ENCODE measurements at regions not wholly inside any gene's neighbourhood (a gene's known extent, or its start where the extent isn't known, plus 50 kb on each side); places are given as distances from the start of the nearest gene placed in this dataset.
"Not testable (repeated sequence)": the region's sequence is repeated elsewhere in the genome, so short reads cannot be mapped to it uniquely, and the experiment has no call there.

GRCh38 chr5:98543490-98543889 lies 230.0 kb upstream of the RGMB start:
- intact Hi-C loops (cut with DNase I) = no loop called here
- DNase-seq (no peak), ATAC-seq (no peak)
- Histone ChIP-seq H3K36me3 (ENCODE audit: insufficient read depth in 1 of 2, low read depth in 1 of 2) (no peaks in the 10 kb centered on the region), H3K4me3 (no peak overlapping the region), H3K27me3 (ENCODE audit: insufficient read depth in 3 of 3, low read length in 2 of 3) (peaks cover 0 to 2% (median 0%) of the 10 kb centered on the region in 3 donors), H3K9me3 (peaks cover 20% of the 10 kb centered on the region), H3K4me1 (no peaks in the 10 kb centered on the region), H3K27ac (no peak overlapping the region)
- TF ChIP-seq, protein P1, sequence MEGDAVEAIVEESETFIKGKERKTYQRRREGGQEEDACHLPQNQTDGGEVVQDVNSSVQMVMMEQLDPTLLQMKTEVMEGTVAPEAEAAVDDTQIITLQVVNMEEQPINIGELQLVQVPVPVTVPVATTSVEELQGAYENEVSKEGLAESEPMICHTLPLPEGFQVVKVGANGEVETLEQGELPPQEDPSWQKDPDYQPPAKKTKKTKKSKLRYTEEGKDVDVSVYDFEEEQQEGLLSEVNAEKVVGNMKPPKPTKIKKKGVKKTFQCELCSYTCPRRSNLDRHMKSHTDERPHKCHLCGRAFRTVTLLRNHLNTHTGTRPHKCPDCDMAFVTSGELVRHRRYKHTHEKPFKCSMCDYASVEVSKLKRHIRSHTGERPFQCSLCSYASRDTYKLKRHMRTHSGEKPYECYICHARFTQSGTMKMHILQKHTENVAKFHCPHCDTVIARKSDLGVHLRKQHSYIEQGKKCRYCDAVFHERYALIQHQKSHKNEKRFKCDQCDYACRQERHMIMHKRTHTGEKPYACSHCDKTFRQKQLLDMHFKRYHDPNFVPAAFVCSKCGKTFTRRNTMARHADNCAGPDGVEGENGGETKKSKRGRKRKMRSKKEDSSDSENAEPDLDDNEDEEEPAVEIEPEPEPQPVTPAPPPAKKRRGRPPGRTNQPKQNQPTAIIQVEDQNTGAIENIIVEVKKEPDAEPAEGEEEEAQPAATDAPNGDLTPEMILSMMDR (IDR thresholded peaks at IDR 0.05) = no peak
- 87 to 92% (median 90%) methylated on average over 4 of the region's 4 CpGs for WGBS, 3 donors

GRCh38 chr5:98546924-98547323 lies 226.5 kb upstream of the RGMB start:
- H3K27ac ChIP-seq = not testable (repeated sequence)
- WGBS, 3 donors = 65 to 91% (median 75%) methylated on average over 5 to 14 of the region's 14 CpGs

DNA sequence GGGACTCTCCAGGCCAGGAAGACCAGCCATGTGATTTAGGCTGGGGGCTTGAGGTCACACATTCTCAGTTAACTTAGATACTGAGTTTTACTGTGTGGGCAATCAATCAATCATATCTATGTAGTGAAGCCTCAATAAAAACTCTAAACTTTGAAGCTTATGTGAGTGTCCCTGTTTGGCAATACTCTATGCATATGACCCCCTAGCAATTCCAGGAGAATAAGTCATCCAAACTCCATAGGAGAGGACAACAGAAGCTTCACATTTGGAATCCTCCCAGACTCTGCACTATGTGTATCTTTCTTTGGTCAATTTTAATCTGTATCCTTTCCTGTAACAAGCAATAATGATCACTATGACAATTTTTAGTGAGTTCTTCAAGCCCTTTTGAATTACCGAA lies 216.8 kb upstream of the RGMB start:
- intact Hi-C loops (cut with DNase I) = no loop called here
- Histone ChIP-seq H3K27ac (no peak overlapping the region), H3K4me3 (no peak overlapping the region), H3K36me3 (ENCODE audit: insufficient read depth in 1 of 2, low read depth in 1 of 2) (no peaks in the 10 kb centered on the region), H3K4me1 (no peaks in the 10 kb centered on the region), H3K27me3 (ENCODE audit: insufficient read depth in 3 of 3, low read length in 2 of 3) (no peaks in the 10 kb centered on the region), H3K9me3 (no peaks in the 10 kb centered on the region)
- DNase-seq (no peak), ATAC-seq (no peak)
- TF ChIP-seq, protein P1 (IDR thresholded peaks at IDR 0.05) = no peak
- 94 to 97% (median 96%) methylated on average over 1 of the region's 1 CpG for WGBS, 3 donors

More at GRCh38 chr5:98546924-98547323, 226.5 kb upstream of the RGMB start:
- H3K4me1 ChIP-seq; H3K36me3 ChIP-seq (ENCODE audit: insufficient read depth in 1 of 2, low read depth in 1 of 2); H3K4me3 ChIP-seq; H3K27me3 ChIP-seq (ENCODE audit: insufficient read depth in 3 of 3, low read length in 2 of 3); ATAC-seq; DNase-seq; intact Hi-C loops (cut with DNase I); H3K9me3 ChIP-seq: not testable (repeated sequence)

- TF ChIP-seq, protein P1 (IDR thresholded peaks at IDR 0.05) = no peak
- H3K27me3 ChIP-seq (ENCODE audit: insufficient read depth in 3 of 3, low read length in 2 of 3) = no peaks in the 10 kb centered on the region
- H3K4me3 ChIP-seq = no peak overlapping the region
- ATAC-seq (no peak), DNase-seq (no peak)
- intact Hi-C loops (cut with DNase I) = no loop called here
- H3K9me3 ChIP-seq = no peaks in the 10 kb centered on the region
- no peak overlapping the region for H3K27ac ChIP-seq
- H3K4me1 ChIP-seq = no peaks in the 10 kb centered on the region
- H3K36me3 ChIP-seq (ENCODE audit: insufficient read depth in 1 of 2, low read depth in 1 of 2) = no peaks in the 10 kb centered on the region
These were observed 215.5 kb upstream of the RGMB start for GRCh38 chr5:98557916-98558315.

DNA sequence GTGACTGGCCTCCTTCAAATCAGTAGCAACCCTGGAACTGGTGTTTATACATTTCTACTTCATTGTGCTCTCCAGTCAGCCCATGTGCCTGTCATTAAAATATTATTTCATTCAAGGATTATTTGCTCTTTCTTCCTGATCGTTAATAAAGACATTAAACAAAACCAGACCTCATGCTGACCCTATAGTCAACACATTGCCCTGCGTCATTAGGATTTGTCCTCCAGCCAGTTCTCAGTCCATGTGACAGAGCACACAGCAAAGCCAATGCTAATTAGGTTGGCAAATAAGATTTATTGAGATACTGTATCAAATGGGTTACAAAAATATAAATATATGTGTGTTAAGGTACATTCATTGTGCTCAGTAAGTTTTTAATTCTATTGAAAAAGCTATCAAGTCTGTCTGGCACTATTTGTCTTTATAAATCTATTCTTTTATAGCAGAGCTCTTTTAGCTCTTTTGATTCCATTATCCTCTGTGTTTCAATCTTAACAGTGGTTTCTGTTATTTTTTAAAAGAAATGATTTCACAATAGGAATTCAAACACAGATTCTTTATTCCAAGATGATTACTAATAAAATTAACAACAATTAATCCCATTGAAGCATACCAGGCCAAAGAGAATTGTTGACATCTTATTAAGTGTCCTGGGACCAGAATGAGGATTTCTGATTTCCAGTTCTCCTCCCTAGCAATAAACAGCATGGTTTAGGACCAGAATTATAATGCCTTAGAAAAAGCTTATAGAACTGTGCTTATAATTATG lies 209.4 kb upstream of the RGMB start:
- TF ChIP-seq, protein P1 (IDR thresholded peaks at IDR 0.05) = no peak
- Histone ChIP-seq H3K27ac (no peak overlapping the region), H3K4me3 (no peak overlapping the region), H3K27me3 (ENCODE audit: insufficient read depth in 3 of 3, low read length in 2 of 3) (no peaks in the 10 kb centered on the region), H3K4me1 (no peaks in the 10 kb centered on the region), H3K36me3 (ENCODE audit: insufficient read depth in 1 of 2, low read depth in 1 of 2) (no peaks in the 10 kb centered on the region), H3K9me3 (no peaks in the 10 kb centered on the region)
- no peak for ATAC-seq
- intact Hi-C loops (cut with DNase I) = no loop called here
- no peak for DNase-seq
- WGBS, 3 donors = 62 to 71% (median 63%) methylated on average over 2 of the region's 2 CpGs
